ENCODE measurements at regions not wholly inside any gene's neighbourhood (a gene's known extent, or its start where the extent isn't known, plus 50 kb on each side); places are given as distances from the start of the nearest gene placed in this dataset.

- TF ChIP-seq CTCF (IDR thresholded peaks at IDR 0.05) (no peak), POLR2A (IDR thresholded peaks at IDR 0.05) (no peak)
These were observed 148.1 kb downstream of the DNAJB9 start for GRCh38 chr7:108717781-108718180.

Data from uterus (tissue), 2 donors.